ENCODE measurements at regions not wholly inside any gene's neighbourhood (a gene's known extent, or its start where the extent isn't known, plus 50 kb on each side); places are given as distances from the start of the nearest gene placed in this dataset.

- ATAC-seq (ENCODE audit: low read depth in 2 of 2) (no peak), DNase-seq (no peak)
- H3K9me3 Mint-ChIP-seq = peaks cover 2 to 17% (median 9%) of the 10 kb centered on the region in 7 donors
- H3K36me3 Mint-ChIP-seq = no peaks in the 10 kb centered on the region
- H3K4me1 Mint-ChIP-seq = no peaks in the 10 kb centered on the region
- H3K27me3 Mint-ChIP-seq = no peaks in the 10 kb centered on the region
- no peak overlapping the region for H3K27ac Mint-ChIP-seq
- no peak overlapping the region for H3K4me3 Mint-ChIP-seq
Measured at GRCh38 chr18:43501099-43501498, 223.8 kb upstream of the SYT4 start.

- ATAC-seq (ENCODE audit: low read depth in 2 of 2) = no peak
- peaks cover 12 to 52% (median 22%) of the 10 kb centered on the region in 7 donors for H3K9me3 Mint-ChIP-seq
Measured at GRCh38 chr18:43506935-43507334, 229.6 kb upstream of the SYT4 start.

GRCh38 chr18:43507842-43508481, 230.7 kb upstream of the SYT4 start:
- no peak for DNase-seq
- H3K9me3 Mint-ChIP-seq = peaks cover 12 to 53% (median 22%) of the 10 kb centered on the region in 7 donors
- ATAC-seq (ENCODE audit: low read depth in 2 of 2) = no peak
- no peak overlapping the region for H3K27ac Mint-ChIP-seq
- H3K27me3 Mint-ChIP-seq = no peaks in the 10 kb centered on the region
- no peak overlapping the region for H3K4me3 Mint-ChIP-seq
- H3K36me3 Mint-ChIP-seq = peaks cover 0 to 11% of the 10 kb centered on the region in 2 donors
- H3K4me1 Mint-ChIP-seq = no peaks in the 10 kb centered on the region

More at GRCh38 chr18:43506935-43507334, 229.6 kb upstream of the SYT4 start:
- Mint-ChIP-seq H3K4me3 (no peak overlapping the region), H3K27ac (no peak overlapping the region), H3K27me3 (no peaks in the 10 kb centered on the region), H3K4me1 (no peaks in the 10 kb centered on the region), H3K36me3 (peaks cover 0 to 11% of the 10 kb centered on the region in 2 donors)
- DNase-seq = no peak

- peaks cover 8 to 56% (median 19%) of the 10 kb centered on the region in 7 donors for H3K9me3 Mint-ChIP-seq
- ATAC-seq (ENCODE audit: low read depth in 2 of 2) = no peak
Measured at GRCh38 chr18:43514747-43515146, 237.5 kb upstream of the SYT4 start.

GRCh38 chr18:43515481-43515880, 238.2 kb upstream of the SYT4 start:
- Mint-ChIP-seq H3K27ac (peak overlapping the region in 1 of 6 donors; percentile 47), H3K36me3 (no peaks in the 10 kb centered on the region), H3K4me1 (no peaks in the 10 kb centered on the region), H3K4me3 (no peak overlapping the region), H3K27me3 (no peaks in the 10 kb centered on the region), H3K9me3 (peaks cover 7 to 48% (median 13%) of the 10 kb centered on the region in 7 donors)
- ATAC-seq (ENCODE audit: low read depth in 2 of 2) (no peak), DNase-seq (no peak)

More at GRCh38 chr18:43514747-43515146, 237.5 kb upstream of the SYT4 start:
- Mint-ChIP-seq H3K4me3 (no peak overlapping the region), H3K27me3 (no peaks in the 10 kb centered on the region), H3K27ac (no peak overlapping the region), H3K4me1 (no peaks in the 10 kb centered on the region), H3K36me3 (no peaks in the 10 kb centered on the region)
- no peak for DNase-seq

- H3K36me3 Mint-ChIP-seq = no peaks in the 10 kb centered on the region
- DNase-seq (no peak), ATAC-seq (ENCODE audit: low read depth in 2 of 2) (no peak)
- H3K27ac Mint-ChIP-seq = no peak overlapping the region
- no peaks in the 10 kb centered on the region for H3K4me1 Mint-ChIP-seq
- H3K4me3 Mint-ChIP-seq = no peak overlapping the region
- no peaks in the 10 kb centered on the region for H3K27me3 Mint-ChIP-seq
- peaks cover 0 to 1% (median 0%) of the 10 kb centered on the region in 7 donors for H3K9me3 Mint-ChIP-seq
Measured at GRCh38 chr18:43524260-43524659, 247.0 kb upstream of the SYT4 start.

- Mint-ChIP-seq H3K4me1 (no peaks in the 10 kb centered on the region), H3K4me3 (no peak overlapping the region), H3K9me3 (peaks cover 0 to 1% (median 0%) of the 10 kb centered on the region in 7 donors), H3K27ac (no peak overlapping the region), H3K27me3 (no peaks in the 10 kb centered on the region), H3K36me3 (no peaks in the 10 kb centered on the region)
- DNase-seq (no peak), ATAC-seq (ENCODE audit: low read depth in 2 of 2) (no peak)
Measured at GRCh38 chr18:43525169-43525568, 247.9 kb upstream of the SYT4 start.

- no peak overlapping the region for H3K27ac Mint-ChIP-seq
- ATAC-seq (ENCODE audit: low read depth in 2 of 2) (no peak), DNase-seq (no peak)
- H3K4me1 Mint-ChIP-seq = no peaks in the 10 kb centered on the region
- peaks cover 0 to 1% (median 0%) of the 10 kb centered on the region in 7 donors for H3K9me3 Mint-ChIP-seq
- no peaks in the 10 kb centered on the region for H3K36me3 Mint-ChIP-seq
- no peaks in the 10 kb centered on the region for H3K27me3 Mint-ChIP-seq
- H3K4me3 Mint-ChIP-seq = no peak overlapping the region
Measured at GRCh38 chr18:43526426-43527145, 249.3 kb upstream of the SYT4 start.

GRCh38 chr18:43531438-43531837, 254.1 kb upstream of the SYT4 start:
- H3K4me1 Mint-ChIP-seq = no peaks in the 10 kb centered on the region
- H3K27me3 Mint-ChIP-seq = no peaks in the 10 kb centered on the region
- H3K9me3 Mint-ChIP-seq = peaks cover 0 to 8% (median 0%) of the 10 kb centered on the region in 7 donors

GRCh38 chr18:43533371-43533770, 256.1 kb upstream of the SYT4 start:
- H3K4me1 Mint-ChIP-seq = no peaks in the 10 kb centered on the region
- no peaks in the 10 kb centered on the region for H3K27me3 Mint-ChIP-seq
- DNase-seq = no peak
- H3K27ac Mint-ChIP-seq = no peak overlapping the region
- peaks cover 0 to 10% (median 0%) of the 10 kb centered on the region in 7 donors for H3K9me3 Mint-ChIP-seq
- ATAC-seq (ENCODE audit: low read depth in 2 of 2) = no peak
- H3K4me3 Mint-ChIP-seq = no peak overlapping the region
- no peaks in the 10 kb centered on the region for H3K36me3 Mint-ChIP-seq

More at GRCh38 chr18:43531438-43531837, 254.1 kb upstream of the SYT4 start:
- ATAC-seq (ENCODE audit: low read depth in 2 of 2) = no peak
- H3K36me3 Mint-ChIP-seq = no peaks in the 10 kb centered on the region
- no peak overlapping the region for H3K4me3 Mint-ChIP-seq
- H3K27ac Mint-ChIP-seq = no peak overlapping the region
- no peak for DNase-seq

- DNase-seq = no peak
- H3K4me1 Mint-ChIP-seq = no peaks in the 10 kb centered on the region
- ATAC-seq (ENCODE audit: low read depth in 2 of 2) = no peak
- H3K4me3 Mint-ChIP-seq = no peak overlapping the region
- no peak overlapping the region for H3K27ac Mint-ChIP-seq
- H3K36me3 Mint-ChIP-seq = no peaks in the 10 kb centered on the region
- H3K9me3 Mint-ChIP-seq = peaks cover 0 to 10% (median 0%) of the 10 kb centered on the region in 7 donors
- H3K27me3 Mint-ChIP-seq = no peaks in the 10 kb centered on the region
Measured at GRCh38 chr18:43534511-43534910, 257.2 kb upstream of the SYT4 start.

- H3K27me3 Mint-ChIP-seq = no peaks in the 10 kb centered on the region
- no peaks in the 10 kb centered on the region for H3K4me1 Mint-ChIP-seq
- H3K27ac Mint-ChIP-seq = no peak overlapping the region
- DNase-seq = no peak
- no peak for ATAC-seq (ENCODE audit: low read depth in 2 of 2)
- H3K4me3 Mint-ChIP-seq = no peak overlapping the region
- no peaks in the 10 kb centered on the region for H3K36me3 Mint-ChIP-seq
- peaks cover 1 to 10% (median 4%) of the 10 kb centered on the region in 7 donors for H3K9me3 Mint-ChIP-seq
Measured at GRCh38 chr18:43539862-43540261, 262.6 kb upstream of the SYT4 start.

- no peak overlapping the region for H3K4me3 Mint-ChIP-seq
- peaks cover 0 to 8% (median 5%) of the 10 kb centered on the region in 7 donors for H3K9me3 Mint-ChIP-seq
- H3K27ac Mint-ChIP-seq = no peak overlapping the region
- DNase-seq (no peak), ATAC-seq (ENCODE audit: low read depth in 2 of 2) (no peak)
- no peaks in the 10 kb centered on the region for H3K36me3 Mint-ChIP-seq
- H3K27me3 Mint-ChIP-seq = no peaks in the 10 kb centered on the region
- no peaks in the 10 kb centered on the region for H3K4me1 Mint-ChIP-seq
Measured at GRCh38 chr18:43542016-43542415, 264.7 kb upstream of the SYT4 start.

GRCh38 chr18:43543236-43543635, 265.9 kb upstream of the SYT4 start:
- ATAC-seq (ENCODE audit: low read depth in 2 of 2) = no peak
- Mint-ChIP-seq H3K27me3 (no peaks in the 10 kb centered on the region), H3K36me3 (no peaks in the 10 kb centered on the region), H3K4me1 (no peaks in the 10 kb centered on the region), H3K9me3 (peaks cover 0 to 8% (median 5%) of the 10 kb centered on the region in 7 donors), H3K4me3 (no peak overlapping the region), H3K27ac (no peak overlapping the region)
- DNase-seq = no peak

All from naive B cell (primary cell).